HepG2 (cell line): ENCODE measurements at regions not wholly inside any gene's neighbourhood (a gene's known extent, or its start where the extent isn't known, plus 50 kb on each side); places are given as distances from the start of the nearest gene placed in this dataset.

Experiments used
- ATAC-seq: fragments of 200-7000 bp; cut with Tn5 transposase; 3 replicates; pipeline ENCODE4 v1.9.1; 2020; ENCODE audit warnings: mild to moderate bottlenecking, moderate library complexity
- BruUV-seq: library from RNA; stranded (reverse); fragments of 400-500 nt; replicated peaks from 2 replicates; lab custom pipeline; 2021; lab: Mats Ljungman, UMichigan
- CTCF ChIA-PET: fragments of 300-600 bp; formaldehyde crosslinking; extraction: SDS; loops from one replicate; lab custom pipeline; 2021; ENCODE audit warnings: low total read pairs, inconsistent platforms, low intra/inter-chr PET ratio; lab: Yijun Ruan, JAX
- POLR2A ChIA-PET: fragments of 350-600 bp; sonication (Branson Sonifier 250); formaldehyde crosslinking; loops from one replicate; lab custom pipeline; 2020; ENCODE audit warnings: antibody characterized with exemption, inconsistent platforms; lab: Yijun Ruan, JAX
- DNase-seq: peaks from one replicate; pipeline ENCODE4 v3.0.0-alpha.2; 2015; ENCODE audit warnings: low spot score
- FAIRE-seq: peaks from 3 replicates; lab custom pipeline; 2011; peaks lifted over from hg19 to GRCh38; lab: Jason Lieb, UNC
- H2AFZ ChIP-seq: one replicate; pipeline ENCODE4 v1.6.1; 2011; ENCODE audit warnings: low read length, inconsistent platforms
- H3K27ac ChIP-seq: fragments of 300-600 bp; 3 replicates; pipeline ENCODE4 v1.8.0; 2011; ENCODE audit warnings: mixed run types, mild to moderate bottlenecking, mixed read lengths, low read length, inconsistent platforms; ENCODE audit not compliant: insufficient read depth; ENCODE audit errors: extremely low read length
- H3K27me3 ChIP-seq, 2 experiments: fragments of 200-600 bp in 1 of 2; 2 replicates in 1 of 2; 3 replicates in 1 of 2; pipeline versions ENCODE4 v1.6.0 to v1.8.0; 2011; ENCODE audit warnings: low read length in 2 of 2, mild to moderate bottlenecking in 2 of 2, moderate library complexity in 2 of 2, inconsistent platforms in 1 of 2; ENCODE audit not compliant: insufficient read depth in 2 of 2, control insufficient read depth in 1 of 2
- H3K36me3 ChIP-seq, 2 experiments: fragments of 200-600 bp in 1 of 2; replicated peaks in 1 of 2; 2 replicates in 1 of 2; 3 replicates in 1 of 2; pipeline versions ENCODE4 v1.5.1 to v1.8.0; 2011; ENCODE audit warnings: low read length in 2 of 2, inconsistent platforms in 1 of 2; ENCODE audit not compliant: insufficient read depth in 2 of 2, control insufficient read depth in 1 of 2
- H3K4me1 ChIP-seq: 2 replicates; pipeline ENCODE4 v1.5.1; 2012; ENCODE audit warnings: low read length, inconsistent platforms; ENCODE audit not compliant: insufficient read depth
- H3K4me2 ChIP-seq: 2 replicates; pipeline ENCODE4 v1.6.0; 2011; ENCODE audit warnings: low read depth, low read length, inconsistent platforms
- H3K4me3 ChIP-seq, 3 experiments: fragments of 200-600 bp in 1 of 3; sonication (generic), shearing (Covaris generic) in 1 of 3; replicated peaks in 1 of 3; 2 replicates each; pipeline ENCODE4 v1.5.1; 2011 to 2016; ENCODE audit warnings: low read length in 3 of 3, inconsistent platforms in 2 of 3, low read depth in 2 of 3, mild to moderate bottlenecking in 2 of 3, control low read depth in 1 of 3, mixed read lengths in 1 of 3; ENCODE audit not compliant: insufficient read depth in 1 of 3
- H3K79me2 ChIP-seq: one replicate; pipeline ENCODE4 v1.6.1; 2011; ENCODE audit warnings: low read length, inconsistent platforms; ENCODE audit not compliant: insufficient read depth
- H3K9ac ChIP-seq: 2 replicates; pipeline ENCODE4 v1.6.0; 2011; ENCODE audit warnings: mild to moderate bottlenecking, low read depth, low read length, inconsistent platforms; ENCODE audit not compliant: insufficient read depth
- H3K9me3 ChIP-seq: 2 replicates; pipeline ENCODE4 v1.5.1; 2012; ENCODE audit warnings: mild to moderate bottlenecking, low read length
- H4K20me1 ChIP-seq: 2 replicates; pipeline ENCODE4 v1.6.0; 2011; ENCODE audit warnings: inconsistent platforms, mild to moderate bottlenecking, low read length, moderate library complexity; ENCODE audit not compliant: insufficient read depth
- ARID3A ChIP-seq: IDR thresholded peaks from 2 replicates; pipeline ENCODE4 v1.6.1; 2012; ENCODE audit warnings: low read depth, low read length, improper control_type of control experiment
- CBX2 ChIP-seq, 2 experiments: fragments of 200-600 bp in 1 of 2; sonication (generic); formaldehyde crosslinking in 1 of 2; IDR thresholded peaks; 2 replicates each; pipeline versions ENCODE4 v1.7.0 to v1.8.1; 2018 to 2022; ENCODE audit warnings: low read depth in 2 of 2, low read length in 1 of 2, mild to moderate bottlenecking in 1 of 2, missing genetic modification reagents in 1 of 2
- CHCHD3 ChIP-seq: sonication (generic); formaldehyde crosslinking; IDR thresholded peaks from 2 replicates; pipeline ENCODE4 v1.8.0; 2022; ENCODE audit warnings: mild to moderate bottlenecking, missing genetic modification reagents, moderate library complexity
- FIP1L1 ChIP-seq: fragments of 200-400 bp; formaldehyde crosslinking; IDR thresholded peaks from 2 replicates; pipeline ENCODE4 v1.6.1; 2018; ENCODE audit warnings: low read depth, mild to moderate bottlenecking, low read length, moderate library complexity, borderline replicate concordance; ENCODE audit not compliant: insufficient read depth
- SIX4 ChIP-seq: sonication (generic); formaldehyde crosslinking; IDR thresholded peaks from 2 replicates; pipeline ENCODE4 v1.4.0; 2020; ENCODE audit warnings: missing genetic modification reagents
- TCF12 ChIP-seq, 2 experiments: fragments of 450-650 bp in 1 of 2; sonication (generic) in 1 of 2; formaldehyde crosslinking in 1 of 2; IDR thresholded peaks; 2 replicates each; pipeline versions ENCODE4 v1.6.1 to v1.8.0; 2017 to 2022; ENCODE audit warnings: antibody characterized with exemption in 1 of 2, mild to moderate bottlenecking in 1 of 2, missing genetic modification reagents in 1 of 2, moderate library complexity in 1 of 2
- ZBTB43 ChIP-seq: sonication (generic); formaldehyde crosslinking; conservative IDR thresholded peaks from 2 replicates; pipeline ENCODE4 v1.4.0; 2020; ENCODE audit warnings: missing genetic modification reagents
- ZNF660 ChIP-seq: sonication (generic); formaldehyde crosslinking; IDR thresholded peaks from 2 replicates; pipeline ENCODE4 v1.5.1; 2020; ENCODE audit warnings: mild to moderate bottlenecking, low read depth, missing genetic modification reagents, borderline replicate concordance
- ZNF709 ChIP-seq: sonication (generic); formaldehyde crosslinking; IDR thresholded peaks from 2 replicates; pipeline ENCODE4 v1.5.0; 2020; ENCODE audit warnings: mild to moderate bottlenecking, missing genetic modification reagents
- WGBS: methylation state at CpG from one replicate; pipeline ENCODE4 v1.1.6; 2017; ENCODE audit warnings: low lambda C conversion rate; 5-methylcytosine and 5-hydroxymethylcytosine counted together
- in situ Hi-C: cut with HindIII; loops from 2 replicates; pipeline ENCODE4 v1.10.0; 2017; ENCODE audit warnings: low pct_unique_long_range_greater_than_20kb; ENCODE audit not compliant: extremely low pct_ligation_motif_present
- intact Hi-C: fragments of 100-400 bp; cut with micrococcal nuclease; formaldehyde crosslinking; loops from one replicate; pipeline ENCODE4 v1.10.0; 2022; ENCODE audit not compliant: unreplicated experiment

- DNase-seq (no peak), ATAC-seq (no peak), FAIRE-seq (no peak)
- Histone ChIP-seq H3K27ac (no peak overlapping the region), H3K9ac (no peak overlapping the region), H4K20me1 (no peaks in the 10 kb centered on the region), H3K27me3 (peaks cover 2 to 38% of the 10 kb centered on the region in 2 experiments), H3K4me1 (no peaks in the 10 kb centered on the region), H3K4me2 (no peak overlapping the region), H3K9me3 (no peaks in the 10 kb centered on the region), H2AFZ (no peak overlapping the region), H3K79me2 (no peaks in the 10 kb centered on the region), H3K4me3 (no peak overlapping the region), H3K36me3 (no peaks in the 10 kb centered on the region)
- in situ Hi-C loops, result no loop called here
- ChIA-PET CTCF (no interaction called here), POLR2A (no interaction called here)
- 10% methylated on average over 8 of the region's 8 CpGs for WGBS
- intact Hi-C loops, result loop anchor here (5.0 kb wide), 1 partner anchor 510 kb away; no protein-coding TSS in a partner anchor
- TF ChIP-seq FIP1L1 (no peak), TCF12 (IDR thresholded peaks at IDR 0.05) (no peak), TCF12 (CRISPR knock-in tag; IDR thresholded peaks at IDR 0.05) (no peak), ZNF660 (no peak), ZBTB43 (CRISPR knock-in tag) (no peak), CBX2 (IDR thresholded peaks at IDR 0.05; ENCODE audit: low read depth, low read length) (no peak), CBX2 (CRISPR knock-in tag; IDR thresholded peaks at IDR 0.05; ENCODE audit: low read depth) (no peak), ARID3A (no peak), SIX4 (no peak), CHCHD3 (no peak), ZNF709 (no peak)
- TF ChIP-seq, all 625 proteins: peak for 0
- BruUV-seq, result no TSS peak
Observed at GRCh38 chr20:57062696-57063270, 203.7 kb downstream of the BMP7 start.
